GM18951 (cell line): ENCODE measurements at regions not wholly inside any gene's neighbourhood (a gene's known extent, or its start where the extent isn't known, plus 50 kb on each side); places are given as distances from the start of the nearest gene placed in this dataset.

Experiments
- POLR2A ChIP-seq: IDR thresholded peaks from 4 replicates; pipeline ENCODE4 v1.6.1; 2011; ENCODE audit warnings: mild to moderate bottlenecking; ENCODE audit not compliant: insufficient read length, insufficient read depth; ENCODE audit errors: extremely low read depth
- in situ Hi-C: fragments of 300-500 bp; cut with MboI; formaldehyde crosslinking; loops from one replicate; pipeline ENCODE4 v1.12.0; 2022; ENCODE audit warnings: low sequenced_read_pairs, mixed read lengths, inconsistent platforms; ENCODE audit not compliant: unreplicated experiment

- in situ Hi-C loops: no loop called here
- no peak for TF ChIP-seq POLR2A
These were observed 572.6 kb downstream of the ZNF674 start for GRCh38 chrX:45972636-45973035.

GRCh38 chrX:45959567-45959966, 585.7 kb downstream of the ZNF674 start:
- in situ Hi-C loops: no loop called here
- no peak for TF ChIP-seq POLR2A

GRCh38 chrX:45956191-45956870, 588.9 kb downstream of the ZNF674 start:
- in situ Hi-C loops: no loop called here
- no peak for TF ChIP-seq POLR2A

GRCh38 chrX:45955661-45956060, 589.6 kb downstream of the ZNF674 start:
- in situ Hi-C loops: no loop called here

GRCh38 chrX:45954026-45954425, 591.2 kb downstream of the ZNF674 start:
- in situ Hi-C loops: no loop called here
- no peak for TF ChIP-seq POLR2A

More at GRCh38 chrX:45955661-45956060, 589.6 kb downstream of the ZNF674 start:
- no peak for TF ChIP-seq POLR2A

- no peak for TF ChIP-seq POLR2A
- in situ Hi-C loops: no loop called here
These were observed 593.2 kb downstream of the ZNF674 start for GRCh38 chrX:45952030-45952429.

- no peak for TF ChIP-seq POLR2A
- in situ Hi-C loops: no loop called here
These were observed 609.8 kb downstream of the ZNF674 start for GRCh38 chrX:45935408-45935807.

GRCh38 chrX:45912316-45912715, 632.9 kb downstream of the ZNF674 start:
- TF ChIP-seq POLR2A: no peak
- in situ Hi-C loops: no loop called here

GRCh38 chrX:45907786-45908185, 637.4 kb downstream of the ZNF674 start:
- TF ChIP-seq POLR2A: no peak
- in situ Hi-C loops: no loop called here

GRCh38 chrX:45903781-45904201, 641.4 kb downstream of the ZNF674 start:
- no peak for TF ChIP-seq POLR2A
- in situ Hi-C loops: no loop called here

GRCh38 chrX:45900766-45901615, 644.2 kb downstream of the ZNF674 start:
- TF ChIP-seq POLR2A: no peak
- in situ Hi-C loops: no loop called here

- TF ChIP-seq POLR2A: no peak
- in situ Hi-C loops: no loop called here
These were observed 650.2 kb downstream of the ZNF674 start for GRCh38 chrX:45894864-45895645.

GRCh38 chrX:45889471-45889870, 655.8 kb downstream of the ZNF674 start:
- in situ Hi-C loops: no loop called here
- no peak for TF ChIP-seq POLR2A
